CD4-positive, alpha-beta memory T cell (primary cell): ENCODE measurements at regions not wholly inside any gene's neighbourhood (a gene's known extent, or its start where the extent isn't known, plus 50 kb on each side); places are given as distances from the start of the nearest gene placed in this dataset.

ENCODE experiments used
- CTCF ChIA-PET: fragments of 350-600 bp; sonication (Branson Sonifier 250); formaldehyde crosslinking; loops from one replicate; lab custom pipeline; 2021; ENCODE audit warnings: inconsistent platforms; ENCODE audit not compliant: partially characterized antibody; lab: Charles Lee
- POLR2A ChIA-PET: fragments of 350-600 bp; sonication (Branson Sonifier 250); formaldehyde crosslinking; loops from one replicate; lab custom pipeline; 2021; ENCODE audit not compliant: partially characterized antibody; lab: Charles Lee
- DNase-seq, 5 donors: peaks; one replicate each; pipeline versions ENCODE4 v3.0.0 to v3.0.0-alpha.2; 2020 to 2022; ENCODE audit warnings: mixed read lengths in 1 of 5
- H3K27ac ChIP-seq: one replicate; pipeline ENCODE4 v1.7.0; 2013; ENCODE audit warnings: low read depth, low read length
- H3K27me3 ChIP-seq: 2 replicates; pipeline ENCODE4 v1.7.0; 2013; ENCODE audit warnings: mild to moderate bottlenecking, low read length, moderate library complexity; ENCODE audit not compliant: insufficient read depth
- H3K36me3 ChIP-seq: 2 replicates; pipeline ENCODE4 v1.7.0; 2013; ENCODE audit warnings: mild to moderate bottlenecking, low read length, moderate library complexity; ENCODE audit not compliant: insufficient read depth
- H3K4me1 ChIP-seq: 2 replicates; pipeline ENCODE4 v1.7.0; 2013; ENCODE audit warnings: mild to moderate bottlenecking, low read length, moderate library complexity; ENCODE audit not compliant: insufficient read depth
- H3K4me3 ChIP-seq, 2 donors: one replicate each; pipeline ENCODE4 v1.7.0; 2013; ENCODE audit warnings: low read length in 2 of 2, mild to moderate bottlenecking in 1 of 2
- H3K9me3 ChIP-seq, 2 donors: one replicate each; pipeline ENCODE4 v1.7.0; 2013; ENCODE audit warnings: low read length in 2 of 2, control low read depth in 1 of 2; ENCODE audit not compliant: control insufficient read depth in 1 of 2
- H3K27ac Mint-ChIP-seq, 7 donors: one replicate each; pipeline ENCODE4 v1.8.0; 2020 to 2021; ENCODE audit warnings: mixed read lengths in 7 of 7, mild to moderate bottlenecking in 6 of 7, inconsistent platforms in 3 of 7, moderate library complexity in 3 of 7
- H3K27me3 Mint-ChIP-seq, 2 donors: one replicate each; pipeline ENCODE4 v1.8.0; 2020 to 2021; ENCODE audit warnings: mixed read lengths in 2 of 2
- H3K36me3 Mint-ChIP-seq, 2 donors: one replicate each; pipeline ENCODE4 v1.8.0; 2020 to 2021; ENCODE audit warnings: mixed read lengths in 2 of 2, inconsistent platforms in 1 of 2, mild to moderate bottlenecking in 1 of 2
- H3K4me1 Mint-ChIP-seq, 4 donors: one replicate each; pipeline ENCODE4 v1.8.0; 2020 to 2021; ENCODE audit warnings: mixed read lengths in 4 of 4, mild to moderate bottlenecking in 1 of 4
- H3K4me3 Mint-ChIP-seq, 8 donors: one replicate each; pipeline ENCODE4 v1.8.0; 2020 to 2021; ENCODE audit warnings: mixed read lengths in 8 of 8, mild to moderate bottlenecking in 7 of 8, moderate library complexity in 6 of 8, inconsistent platforms in 3 of 8
- H3K9me3 Mint-ChIP-seq, 8 donors: one replicate each; pipeline ENCODE4 v1.8.0; 2020 to 2021; ENCODE audit warnings: mixed read lengths in 8 of 8, mild to moderate bottlenecking in 5 of 8, inconsistent platforms in 3 of 8, moderate library complexity in 1 of 8
- intact Hi-C: fragments of 100-400 bp; cut with micrococcal nuclease; formaldehyde crosslinking; loops from one replicate; pipeline ENCODE4 v1.15.1; 2023

- CTCF ChIA-PET = interaction anchor here (0.9 to 2.1 kb wide), 2 partner anchors 14 kb away, joined by 5 to 8 read pairs; no protein-coding TSS in a partner anchor
- intact Hi-C loops = no loop called here
- no peaks in the 10 kb centered on the region for H3K27me3 Mint-ChIP-seq
- H3K27ac Mint-ChIP-seq = peak overlapping the region in 1 of 7 donors; percentile 35
- H3K36me3 ChIP-seq = no peaks in the 10 kb centered on the region
- peaks cover 16 to 25% of the 10 kb centered on the region in 2 donors for H3K36me3 Mint-ChIP-seq
- H3K9me3 Mint-ChIP-seq = peaks cover 0 to 3% (median 0%) of the 10 kb centered on the region in 8 donors
- no peak overlapping the region for H3K27ac ChIP-seq
- H3K4me3 Mint-ChIP-seq = no peak overlapping the region
- POLR2A ChIA-PET = no interaction called here
- H3K4me1 ChIP-seq = no peaks in the 10 kb centered on the region
- no peaks in the 10 kb centered on the region for H3K9me3 ChIP-seq
- peaks cover 0 to 6% (median under 1%) of the 10 kb centered on the region in 4 donors for H3K4me1 Mint-ChIP-seq
- H3K4me3 ChIP-seq = no peak overlapping the region
- DNase-seq = no peak
- H3K27me3 ChIP-seq = no peaks in the 10 kb centered on the region
These were observed 52.3 kb upstream of the TIAM2 start for GRCh38 chr6:154942770-154943169.

DNA sequence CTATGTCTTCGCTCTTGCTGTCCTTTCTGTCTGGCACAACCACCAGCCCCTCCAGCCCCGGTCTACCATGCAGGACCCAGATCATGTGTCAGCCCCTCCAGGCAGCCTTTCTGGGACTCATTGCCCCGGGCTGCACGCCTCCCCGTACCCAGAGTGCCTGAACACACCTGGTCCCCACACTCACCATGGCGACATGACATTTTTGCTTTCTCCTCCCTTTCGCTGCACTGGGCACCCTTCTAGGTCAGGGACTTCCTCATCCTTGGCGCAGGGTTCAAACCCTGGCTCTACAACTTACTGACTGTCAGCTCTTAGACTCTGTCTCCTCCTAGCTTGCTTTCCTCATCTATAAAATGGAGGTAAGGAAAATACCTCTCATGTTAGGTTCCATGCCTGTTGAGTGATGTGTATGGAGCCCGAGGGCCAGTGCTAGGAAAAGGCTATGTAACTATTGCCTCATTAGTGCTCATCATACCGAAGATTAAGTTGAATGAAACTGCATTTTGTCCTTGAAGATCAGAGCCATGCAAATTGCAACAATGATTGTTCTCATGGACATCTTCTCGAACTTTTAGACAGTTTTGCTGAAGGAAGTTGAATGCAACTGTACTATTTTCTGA, 49.7 kb upstream of the TIAM2 start:
- intact Hi-C loops = no loop called here
- Mint-ChIP-seq H3K4me3 (no peak overlapping the region), H3K9me3 (peaks cover 0 to 3% (median 0%) of the 10 kb centered on the region in 8 donors), H3K27ac (peak overlapping the region in 2 of 7 donors; percentile 5 to 25), H3K4me1 (peaks cover 1 to 15% (median 9%) of the 10 kb centered on the region in 4 donors), H3K27me3 (no peaks in the 10 kb centered on the region), H3K36me3 (peaks cover 27 to 34% of the 10 kb centered on the region in 2 donors)
- no peak overlapping the region for H3K4me3 ChIP-seq
- H3K36me3 ChIP-seq = no peaks in the 10 kb centered on the region
- ChIA-PET CTCF (no interaction called here), POLR2A (no interaction called here)
- no peaks in the 10 kb centered on the region for H3K27me3 ChIP-seq
- no peaks in the 10 kb centered on the region for H3K9me3 ChIP-seq
- H3K27ac ChIP-seq = no peak overlapping the region
- no peak for DNase-seq
- H3K4me1 ChIP-seq = peaks cover 3% of the 10 kb centered on the region
